ENCODE measurements at regions not wholly inside any gene's neighbourhood (a gene's known extent, or its start where the extent isn't known, plus 50 kb on each side); places are given as distances from the start of the nearest gene placed in this dataset.

DNA sequence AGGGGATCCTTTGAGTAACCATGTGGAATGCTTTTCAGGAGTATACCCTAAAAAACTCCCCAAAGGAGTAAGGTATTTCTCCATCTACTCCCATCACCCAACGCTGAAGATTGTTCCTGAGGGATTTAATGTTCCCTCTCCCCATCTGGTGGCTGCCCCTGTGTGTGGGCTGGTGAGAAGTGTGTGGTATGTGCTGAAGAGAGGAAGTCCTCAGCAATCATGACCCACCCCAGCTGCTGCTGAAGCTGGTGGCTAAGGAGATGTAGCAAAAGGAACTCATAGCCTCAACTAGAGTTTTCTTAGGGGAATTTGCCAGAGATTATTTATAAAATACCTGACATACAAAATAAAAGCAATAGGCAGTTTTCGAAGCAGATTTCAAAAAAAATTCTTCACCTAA is 114.3 kb upstream of the JAG1 start:
- TF ChIP-seq GATA3 (IDR thresholded peaks at IDR 0.05; ENCODE audit: low read depth, low read length) (no peak), GATA2 (IDR thresholded peaks at IDR 0.05; ENCODE audit: low read depth, low read length) (no peak)

All from SH-SY5Y (cell line).